SU-DHL-6 (cell line): ENCODE measurements at regions not wholly inside any gene's neighbourhood (a gene's known extent, or its start where the extent isn't known, plus 50 kb on each side); places are given as distances from the start of the nearest gene placed in this dataset.

ENCODE experiments used
- EZH2phosphoT487 ChIP-seq: fragments of 200-600 bp; sonication (generic), shearing (Covaris generic); conservative IDR thresholded peaks from 2 replicates; pipeline ENCODE4 v1.6.1; 2018; ENCODE audit warnings: mild to moderate bottlenecking, antibody characterized with exemption, low read length, moderate library complexity, mixed read lengths
- TF ChIP-seq, protein P1 (sequence below): fragments of 200-600 bp; sonication (generic); IDR thresholded peaks from one replicate; pipeline ENCODE4 v1.5.1; 2017; ENCODE audit warnings: antibody characterized with exemption, mild to moderate bottlenecking, low read length, moderate library complexity; ENCODE audit not compliant: insufficient read depth, poor library complexity, severe bottlenecking

DNA sequence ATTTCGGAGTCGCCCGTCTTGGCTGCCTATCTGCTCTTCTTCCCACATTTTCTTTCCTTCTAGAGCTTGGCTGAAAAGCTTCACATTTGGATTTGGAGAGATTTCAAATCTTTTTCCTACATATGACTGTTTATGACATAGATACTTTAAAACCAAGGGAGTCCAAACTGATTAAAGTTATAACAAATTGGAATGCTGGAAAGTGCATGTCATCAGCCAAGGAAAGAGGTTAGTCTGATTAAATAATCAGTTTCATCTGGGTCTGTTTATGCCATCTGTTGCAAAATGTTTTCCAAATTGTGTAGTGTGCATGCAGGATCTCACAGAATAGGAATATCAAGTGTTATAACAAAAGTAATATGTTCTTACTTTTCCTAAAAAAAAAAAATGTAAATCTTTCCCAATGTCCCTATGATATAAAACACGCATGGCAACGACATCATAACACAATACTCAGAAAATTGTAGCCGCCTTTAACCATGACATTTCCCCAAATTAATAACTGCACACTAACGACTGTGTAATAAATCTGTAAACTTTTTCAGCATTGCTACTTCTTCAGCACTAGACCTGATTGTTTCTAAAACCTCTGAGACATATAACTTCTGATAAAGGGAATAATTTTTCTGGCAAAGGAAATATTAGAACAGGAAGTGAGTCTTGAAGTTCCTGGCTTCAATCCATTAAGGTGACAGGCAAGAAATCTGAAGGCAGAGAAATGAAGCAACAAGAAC, 230.2 kb upstream of the FOXQ1 start:
- TF ChIP-seq, protein P1, sequence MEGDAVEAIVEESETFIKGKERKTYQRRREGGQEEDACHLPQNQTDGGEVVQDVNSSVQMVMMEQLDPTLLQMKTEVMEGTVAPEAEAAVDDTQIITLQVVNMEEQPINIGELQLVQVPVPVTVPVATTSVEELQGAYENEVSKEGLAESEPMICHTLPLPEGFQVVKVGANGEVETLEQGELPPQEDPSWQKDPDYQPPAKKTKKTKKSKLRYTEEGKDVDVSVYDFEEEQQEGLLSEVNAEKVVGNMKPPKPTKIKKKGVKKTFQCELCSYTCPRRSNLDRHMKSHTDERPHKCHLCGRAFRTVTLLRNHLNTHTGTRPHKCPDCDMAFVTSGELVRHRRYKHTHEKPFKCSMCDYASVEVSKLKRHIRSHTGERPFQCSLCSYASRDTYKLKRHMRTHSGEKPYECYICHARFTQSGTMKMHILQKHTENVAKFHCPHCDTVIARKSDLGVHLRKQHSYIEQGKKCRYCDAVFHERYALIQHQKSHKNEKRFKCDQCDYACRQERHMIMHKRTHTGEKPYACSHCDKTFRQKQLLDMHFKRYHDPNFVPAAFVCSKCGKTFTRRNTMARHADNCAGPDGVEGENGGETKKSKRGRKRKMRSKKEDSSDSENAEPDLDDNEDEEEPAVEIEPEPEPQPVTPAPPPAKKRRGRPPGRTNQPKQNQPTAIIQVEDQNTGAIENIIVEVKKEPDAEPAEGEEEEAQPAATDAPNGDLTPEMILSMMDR = no peak
- TF ChIP-seq EZH2phosphoT487 = no peak
